A673 (cell line): ENCODE measurements at regions not wholly inside any gene's neighbourhood (a gene's known extent, or its start where the extent isn't known, plus 50 kb on each side); places are given as distances from the start of the nearest gene placed in this dataset.

ENCODE experiments used
- BruUV-seq: library from RNA; stranded (reverse); fragments of 400-500 nt; replicated peaks from 2 replicates; lab custom pipeline; 2021; lab: Mats Ljungman, UMichigan
- CTCF ChIA-PET: fragments of 300-600 bp; sonication (Branson Sonifier 250); formaldehyde crosslinking; loops from one replicate; lab custom pipeline; 2022; ENCODE audit warnings: antibody characterized with exemption; lab: Charles Lee
- POLR2A ChIA-PET: fragments of 300-600 bp; sonication (Branson Sonifier 250); formaldehyde crosslinking; loops from one replicate; lab custom pipeline; 2022; ENCODE audit warnings: antibody characterized with exemption; ENCODE audit not compliant: low non-redundant PET; lab: Charles Lee
- DNase-seq: peaks from one replicate; pipeline ENCODE4 v3.0.0-alpha.2; 2015; ENCODE audit warnings: low spot score
- H3K27ac ChIP-seq: fragments of 200-600 bp; sonication (generic); 2 replicates; pipeline ENCODE4 v1.5.1; 2016; ENCODE audit warnings: mixed run types, low read depth, mild to moderate bottlenecking, mixed read lengths, antibody characterized with exemption, low read length; ENCODE audit not compliant: poor library complexity, severe bottlenecking
- H3K27me3 ChIP-seq: fragments of 200-600 bp; sonication (generic); replicated peaks from 2 replicates; pipeline ENCODE4 v1.6.1; 2017; ENCODE audit warnings: mixed run types, low read depth, mild to moderate bottlenecking, mixed read lengths, antibody characterized with exemption, low read length; ENCODE audit not compliant: insufficient read depth, poor library complexity
- H3K36me3 ChIP-seq: fragments of 200-600 bp; sonication (generic); 2 replicates; pipeline ENCODE4 v1.6.1; 2016; ENCODE audit warnings: mixed run types, mild to moderate bottlenecking, mixed read lengths, antibody characterized with exemption, low read length; ENCODE audit not compliant: insufficient read depth, poor library complexity, severe bottlenecking
- H3K4me1 ChIP-seq: fragments of 200-600 bp; sonication (generic); 2 replicates; pipeline ENCODE4 v1.6.1; 2017; ENCODE audit warnings: mixed run types, mild to moderate bottlenecking, mixed read lengths, antibody characterized with exemption, low read length; ENCODE audit not compliant: insufficient read depth, poor library complexity, severe bottlenecking
- H3K4me3 ChIP-seq: fragments of 200-600 bp; sonication (generic); 2 replicates; pipeline ENCODE4 v1.5.1; 2016; ENCODE audit warnings: low read depth, mixed run types, mild to moderate bottlenecking, mixed read lengths, low read length; ENCODE audit not compliant: poor library complexity, severe bottlenecking
- H3K9me3 ChIP-seq: fragments of 200-600 bp; sonication (generic); 2 replicates; pipeline ENCODE4 v1.6.1; 2016; ENCODE audit warnings: mixed run types, low read depth, mild to moderate bottlenecking, mixed read lengths, antibody characterized with exemption, low read length; ENCODE audit not compliant: poor library complexity, severe bottlenecking
- EZH2 ChIP-seq: fragments of 200-600 bp; sonication (generic); IDR thresholded peaks from 2 replicates; pipeline ENCODE4 v1.6.1; 2017; ENCODE audit warnings: borderline replicate concordance, low read depth, mild to moderate bottlenecking, mixed read lengths, antibody characterized with exemption, low read length; ENCODE audit not compliant: poor library complexity, severe bottlenecking
- intact Hi-C: fragments of 100-400 bp; cut with micrococcal nuclease; formaldehyde crosslinking; loops from one replicate; pipeline ENCODE4 v1.10.0; 2022; ENCODE audit not compliant: unreplicated experiment
- TF ChIP-seq, protein P1 (sequence below): fragments of 300-800, 200-600 bp; sonication (generic); conservative IDR thresholded peaks from 2 replicates; pipeline ENCODE4 v1.5.1; 2017; ENCODE audit warnings: low read depth, mild to moderate bottlenecking, antibody characterized with exemption, low read length, moderate library complexity, mixed read lengths

GRCh38 chr1:90834354-90834885, 117.3 kb upstream of the BARHL2 start:
- no peak for DNase-seq
- intact Hi-C loops = no loop called here
- no TSS peak for BruUV-seq
- Histone ChIP-seq H3K36me3 (no peaks in the 10 kb centered on the region), H3K4me3 (no peak overlapping the region), H3K9me3 (no peaks in the 10 kb centered on the region), H3K4me1 (peaks cover 8% of the 10 kb centered on the region), H3K27ac (no peak overlapping the region), H3K27me3 (peaks cover 14% of the 10 kb centered on the region)
- CTCF ChIA-PET = interaction anchor here (0.6 kb wide), 1 partner anchor 966 kb away, joined by 11 read pairs; no protein-coding TSS in a partner anchor
- no peak for TF ChIP-seq EZH2
- TF ChIP-seq, protein P1, sequence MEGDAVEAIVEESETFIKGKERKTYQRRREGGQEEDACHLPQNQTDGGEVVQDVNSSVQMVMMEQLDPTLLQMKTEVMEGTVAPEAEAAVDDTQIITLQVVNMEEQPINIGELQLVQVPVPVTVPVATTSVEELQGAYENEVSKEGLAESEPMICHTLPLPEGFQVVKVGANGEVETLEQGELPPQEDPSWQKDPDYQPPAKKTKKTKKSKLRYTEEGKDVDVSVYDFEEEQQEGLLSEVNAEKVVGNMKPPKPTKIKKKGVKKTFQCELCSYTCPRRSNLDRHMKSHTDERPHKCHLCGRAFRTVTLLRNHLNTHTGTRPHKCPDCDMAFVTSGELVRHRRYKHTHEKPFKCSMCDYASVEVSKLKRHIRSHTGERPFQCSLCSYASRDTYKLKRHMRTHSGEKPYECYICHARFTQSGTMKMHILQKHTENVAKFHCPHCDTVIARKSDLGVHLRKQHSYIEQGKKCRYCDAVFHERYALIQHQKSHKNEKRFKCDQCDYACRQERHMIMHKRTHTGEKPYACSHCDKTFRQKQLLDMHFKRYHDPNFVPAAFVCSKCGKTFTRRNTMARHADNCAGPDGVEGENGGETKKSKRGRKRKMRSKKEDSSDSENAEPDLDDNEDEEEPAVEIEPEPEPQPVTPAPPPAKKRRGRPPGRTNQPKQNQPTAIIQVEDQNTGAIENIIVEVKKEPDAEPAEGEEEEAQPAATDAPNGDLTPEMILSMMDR = no peak
- POLR2A ChIA-PET = no interaction called here

- ChIA-PET CTCF (no interaction called here), POLR2A (no interaction called here)
- no peak for DNase-seq
- H3K27me3 ChIP-seq = peaks cover 14% of the 10 kb centered on the region
- no peaks in the 10 kb centered on the region for H3K36me3 ChIP-seq
- H3K4me1 ChIP-seq = peaks cover 8% of the 10 kb centered on the region
- H3K27ac ChIP-seq = no peak overlapping the region
- no peak overlapping the region for H3K4me3 ChIP-seq
- TF ChIP-seq, protein P1 = no peak
- no peak for TF ChIP-seq EZH2
- intact Hi-C loops = no loop called here
- H3K9me3 ChIP-seq = no peaks in the 10 kb centered on the region
- no TSS peak for BruUV-seq
These were observed 116.5 kb upstream of the BARHL2 start for GRCh38 chr1:90833466-90834110.

GRCh38 chr1:90831910-90832309, 114.8 kb upstream of the BARHL2 start:
- Histone ChIP-seq H3K36me3 (no peaks in the 10 kb centered on the region), H3K9me3 (no peaks in the 10 kb centered on the region), H3K4me1 (peaks cover 8% of the 10 kb centered on the region), H3K27ac (no peak overlapping the region), H3K27me3 (peaks cover 14% of the 10 kb centered on the region), H3K4me3 (no peak overlapping the region)
- CTCF ChIA-PET = no interaction called here
- POLR2A ChIA-PET = no interaction called here
- TF ChIP-seq, protein P1 = no peak
- TF ChIP-seq EZH2 = no peak
- no TSS peak for BruUV-seq
- intact Hi-C loops = no loop called here
- peak; percentile 31 for DNase-seq
